ENCODE measurements at regions not wholly inside any gene's neighbourhood (a gene's known extent, or its start where the extent isn't known, plus 50 kb on each side); places are given as distances from the start of the nearest gene placed in this dataset.

DNA sequence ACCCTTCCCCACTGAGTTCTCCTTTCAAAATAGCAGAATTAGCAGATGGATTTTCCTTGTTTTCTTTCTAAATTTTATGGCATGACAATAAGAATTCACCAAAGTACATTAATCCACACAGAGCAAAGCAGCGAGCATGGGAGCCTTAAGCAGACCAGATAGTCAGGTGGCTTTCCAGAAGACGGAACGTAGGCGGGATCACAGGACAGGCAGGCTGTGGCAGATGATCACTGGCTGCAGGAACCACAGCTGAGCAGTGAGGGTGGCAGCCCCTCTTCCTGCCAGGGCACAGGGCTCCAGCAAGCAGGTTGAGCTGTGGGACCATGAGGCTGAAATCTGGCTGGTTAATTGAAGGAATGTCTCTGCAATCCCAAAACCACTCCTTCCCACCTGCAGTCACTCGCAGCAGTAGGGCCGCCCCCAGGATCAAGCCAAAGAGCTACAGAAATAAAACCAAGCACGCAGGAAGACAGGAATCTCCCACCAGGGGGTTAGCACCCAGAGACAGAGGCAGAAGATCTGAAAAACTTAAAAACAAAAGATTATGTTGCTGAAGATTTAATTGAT, 259.9 kb downstream of the EIPR1 start:
- TF ChIP-seq, protein P1, sequence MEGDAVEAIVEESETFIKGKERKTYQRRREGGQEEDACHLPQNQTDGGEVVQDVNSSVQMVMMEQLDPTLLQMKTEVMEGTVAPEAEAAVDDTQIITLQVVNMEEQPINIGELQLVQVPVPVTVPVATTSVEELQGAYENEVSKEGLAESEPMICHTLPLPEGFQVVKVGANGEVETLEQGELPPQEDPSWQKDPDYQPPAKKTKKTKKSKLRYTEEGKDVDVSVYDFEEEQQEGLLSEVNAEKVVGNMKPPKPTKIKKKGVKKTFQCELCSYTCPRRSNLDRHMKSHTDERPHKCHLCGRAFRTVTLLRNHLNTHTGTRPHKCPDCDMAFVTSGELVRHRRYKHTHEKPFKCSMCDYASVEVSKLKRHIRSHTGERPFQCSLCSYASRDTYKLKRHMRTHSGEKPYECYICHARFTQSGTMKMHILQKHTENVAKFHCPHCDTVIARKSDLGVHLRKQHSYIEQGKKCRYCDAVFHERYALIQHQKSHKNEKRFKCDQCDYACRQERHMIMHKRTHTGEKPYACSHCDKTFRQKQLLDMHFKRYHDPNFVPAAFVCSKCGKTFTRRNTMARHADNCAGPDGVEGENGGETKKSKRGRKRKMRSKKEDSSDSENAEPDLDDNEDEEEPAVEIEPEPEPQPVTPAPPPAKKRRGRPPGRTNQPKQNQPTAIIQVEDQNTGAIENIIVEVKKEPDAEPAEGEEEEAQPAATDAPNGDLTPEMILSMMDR (IDR thresholded peaks at IDR 0.05; ENCODE audit: low read depth, low read length, missing input control), result no peak
- TF ChIP-seq EGR1 (IDR thresholded peaks at IDR 0.05; ENCODE audit: low read depth in 2 of 2) (no peak), SP1 (IDR thresholded peaks at IDR 0.05) (no peak), NR2F2 (IDR thresholded peaks at IDR 0.05) (no peak), GABPA (IDR thresholded peaks at IDR 0.05 in 1 of 2, conservative IDR thresholded peaks at IDR 0.05 in 1 of 2) (no peak)

Measured in liver (tissue), 3 donors.